GM19455 (cell line): ENCODE measurements at regions not wholly inside any gene's neighbourhood (a gene's known extent, or its start where the extent isn't known, plus 50 kb on each side); places are given as distances from the start of the nearest gene placed in this dataset.
"Not testable (repeated sequence)": the region's sequence is repeated elsewhere in the genome, so short reads cannot be mapped to it uniquely, and the experiment has no call there.

ENCODE experiments used
- ATAC-seq: cut with Tn5 transposase; IDR thresholded peaks from one replicate; pipeline ENCODE4 v1.9.1; 2021; ENCODE audit not compliant: unreplicated experiment

DNA sequence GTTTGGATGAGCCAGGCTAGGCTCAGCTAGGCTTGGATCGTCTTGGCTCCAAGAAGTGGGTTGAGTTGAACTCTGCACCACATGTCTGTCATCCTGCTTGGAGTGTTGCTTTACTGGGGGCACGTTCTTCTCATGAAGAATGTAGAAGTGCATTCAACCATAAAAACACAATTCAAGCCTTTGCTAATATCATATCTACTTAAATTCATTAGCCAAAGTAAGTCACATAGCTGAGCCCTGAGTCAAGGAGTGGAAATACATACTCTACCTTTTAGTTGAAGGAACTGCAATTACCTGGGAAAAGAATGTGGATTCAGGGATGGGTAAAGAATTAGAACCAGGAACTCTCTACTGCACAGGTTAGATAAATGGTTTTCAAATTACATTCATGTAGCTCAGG, 360.4 kb upstream of the KCNH7 start:
- no peak for ATAC-seq

DNA sequence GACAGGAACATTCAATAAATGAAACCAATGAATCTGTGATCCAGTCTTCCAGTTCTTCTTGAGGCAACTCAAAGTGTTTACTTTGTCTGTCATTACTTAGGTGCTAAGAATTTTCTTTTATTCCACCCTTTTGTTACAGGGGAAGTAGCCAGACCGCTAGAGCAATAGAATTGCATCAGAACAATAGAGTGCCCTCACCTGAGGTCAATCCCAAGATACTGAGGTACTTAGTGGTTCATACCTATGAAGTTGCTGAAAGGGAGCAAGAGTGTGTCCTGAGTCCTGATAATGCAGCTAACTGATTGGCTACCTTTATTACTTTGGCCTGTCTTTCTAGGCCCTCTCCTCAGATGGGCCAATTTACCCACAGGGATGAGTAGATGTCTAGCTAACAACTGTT, 359.4 kb upstream of the KCNH7 start:
- no peak for ATAC-seq

DNA sequence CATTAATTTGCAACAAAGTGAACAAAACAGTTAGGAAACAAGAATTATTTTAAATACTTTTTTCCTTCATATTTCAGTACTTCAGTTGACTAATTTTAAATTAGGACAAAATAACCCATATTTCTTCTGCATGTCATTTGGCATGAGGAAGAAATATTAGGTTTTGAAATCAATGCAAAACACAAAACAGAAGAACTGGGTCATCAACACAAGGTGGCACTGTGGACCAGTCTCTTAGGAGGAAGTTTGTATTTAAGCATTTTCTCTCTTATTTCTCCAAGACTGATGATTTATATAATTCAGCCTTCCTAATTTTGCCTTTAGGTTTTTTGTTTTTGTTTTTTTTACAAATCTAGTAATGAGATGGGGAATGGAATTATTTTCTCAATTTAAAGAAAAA, 352.8 kb upstream of the KCNH7 start:
- ATAC-seq, result peak; percentile 50

DNA sequence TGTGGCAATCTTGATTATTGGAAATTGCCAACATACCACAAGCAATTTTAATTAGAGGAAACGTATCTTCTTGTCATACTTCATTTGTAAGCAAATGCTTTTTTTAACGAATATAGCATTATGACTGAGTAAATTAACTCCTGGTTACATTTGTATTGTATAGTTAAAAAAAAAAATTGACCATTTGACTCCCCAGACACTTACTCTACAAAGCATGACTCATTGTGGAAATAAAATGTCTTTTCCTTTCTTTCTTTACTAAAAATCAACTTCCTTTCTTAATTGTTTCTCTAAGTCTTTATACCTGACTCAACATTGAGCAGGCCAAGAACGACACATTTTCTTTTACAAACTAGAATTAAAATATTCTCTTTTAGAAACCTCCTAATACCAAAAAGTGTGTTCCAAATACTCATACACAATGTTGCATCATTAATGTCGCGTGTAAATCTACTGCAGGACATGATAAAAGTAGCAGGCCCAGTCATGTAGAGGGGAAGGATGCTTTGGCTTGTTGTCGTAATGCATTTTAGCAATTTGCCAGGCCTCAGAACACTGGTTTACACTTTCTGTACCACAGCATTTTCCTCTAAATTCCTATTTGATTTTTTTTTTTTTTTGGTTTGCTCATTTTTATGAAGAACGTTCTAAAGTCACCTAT, 349.6 kb upstream of the KCNH7 start:
- no peak for ATAC-seq

DNA sequence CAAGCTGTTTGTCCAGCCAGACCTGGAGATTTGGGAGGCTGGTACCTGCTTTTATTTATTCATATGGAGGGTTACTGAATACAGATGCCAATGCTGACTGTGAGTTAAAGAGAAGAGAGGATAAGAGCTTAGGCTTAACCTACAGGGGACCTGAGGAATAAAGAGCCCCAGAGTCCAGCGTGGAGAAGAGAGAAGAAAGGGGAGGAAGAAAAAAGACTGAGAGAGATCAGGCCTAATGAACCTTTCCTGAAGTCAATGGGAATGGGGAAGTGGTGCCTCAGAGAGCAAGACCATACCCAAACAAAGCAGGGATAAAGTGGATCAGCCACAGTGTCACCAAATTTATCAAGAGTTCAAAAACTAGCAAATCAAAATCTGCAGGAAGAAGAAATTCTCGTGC, 348.6 kb upstream of the KCNH7 start:
- no peak for ATAC-seq

DNA sequence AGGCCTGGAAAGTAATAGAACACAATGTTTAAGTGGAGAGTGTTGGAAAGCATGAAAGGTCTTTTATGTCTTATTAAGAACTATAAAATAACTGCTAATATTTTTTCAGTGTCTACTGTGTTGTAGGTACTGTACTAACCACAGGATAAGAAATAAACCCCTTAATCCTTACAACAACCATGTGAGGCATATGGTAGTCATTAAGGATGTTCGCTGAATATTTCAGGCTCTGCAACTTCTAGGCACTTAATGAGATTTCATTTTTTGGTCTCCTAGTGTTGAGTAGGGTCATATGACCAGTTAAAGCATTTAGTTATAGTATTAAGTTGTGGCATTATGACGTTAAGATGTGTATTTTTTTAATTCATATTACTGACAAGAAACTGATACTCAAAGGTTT, 346.6 kb upstream of the KCNH7 start:
- no peak for ATAC-seq

DNA sequence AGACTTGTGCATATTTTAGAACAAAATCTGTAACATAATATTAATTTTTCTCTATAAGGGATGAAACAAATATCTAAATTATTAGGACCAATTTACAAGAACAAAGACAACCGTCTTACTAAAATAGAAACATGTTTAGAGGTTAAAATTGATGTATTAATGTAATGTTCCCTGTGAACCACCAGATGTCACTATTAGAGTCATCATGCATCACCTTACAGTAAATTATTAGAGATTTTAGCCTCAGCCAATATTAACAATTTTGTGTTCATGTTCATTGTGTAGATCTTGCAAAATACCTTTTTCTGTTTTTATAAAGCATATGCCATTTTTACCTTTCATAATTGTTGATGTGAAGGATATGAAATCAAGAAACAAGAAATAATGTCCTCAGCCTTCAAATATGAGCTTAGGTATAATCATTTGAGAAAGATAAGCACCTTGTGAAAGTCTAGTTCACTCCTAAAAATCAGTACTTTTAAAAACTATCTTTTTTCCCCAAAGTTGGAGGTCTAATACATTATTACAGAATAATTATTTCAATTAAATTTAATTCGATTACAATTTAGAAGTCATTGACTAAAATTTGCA, 344.3 kb upstream of the KCNH7 start:
- peak; percentile 81 for ATAC-seq

DNA sequence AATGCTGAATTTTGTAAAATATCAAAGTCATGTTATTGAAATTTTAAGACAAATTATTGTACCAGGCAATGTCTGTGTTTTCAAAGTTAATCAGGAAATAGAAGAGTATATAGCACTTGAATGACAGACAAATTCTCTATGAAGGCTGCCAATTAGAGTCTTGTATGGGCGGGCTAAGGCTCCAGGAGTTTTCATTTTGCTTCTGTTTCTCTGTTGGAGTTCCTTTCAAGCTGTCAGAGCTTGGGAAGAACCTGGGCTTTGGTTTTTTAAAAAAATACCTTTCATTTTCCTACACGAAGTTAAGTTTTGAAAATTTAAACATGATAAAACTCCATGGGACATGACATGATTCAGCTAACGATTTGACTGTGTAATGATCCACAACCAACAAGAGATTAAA, 339.0 kb upstream of the KCNH7 start:
- ATAC-seq, result no peak

DNA sequence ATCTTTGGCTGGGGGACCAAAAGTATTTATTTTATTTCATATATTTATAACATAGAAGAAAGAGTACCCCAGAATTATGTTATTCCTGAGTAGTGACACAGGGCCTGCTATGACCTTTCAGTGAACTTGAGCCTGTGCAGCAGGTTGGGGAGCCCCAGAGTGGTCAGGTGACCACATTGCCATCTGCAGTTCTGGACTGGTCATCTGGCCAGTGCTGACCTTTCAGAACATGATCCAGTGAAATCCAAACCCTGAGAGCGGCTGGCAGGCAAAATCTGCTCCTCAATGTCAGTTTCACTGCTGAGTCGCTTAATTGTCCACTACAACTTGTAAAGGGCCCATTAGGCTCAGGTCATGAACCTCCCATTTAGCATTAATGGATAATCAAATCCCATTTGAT, 336.7 kb upstream of the KCNH7 start:
- ATAC-seq, result no peak

DNA sequence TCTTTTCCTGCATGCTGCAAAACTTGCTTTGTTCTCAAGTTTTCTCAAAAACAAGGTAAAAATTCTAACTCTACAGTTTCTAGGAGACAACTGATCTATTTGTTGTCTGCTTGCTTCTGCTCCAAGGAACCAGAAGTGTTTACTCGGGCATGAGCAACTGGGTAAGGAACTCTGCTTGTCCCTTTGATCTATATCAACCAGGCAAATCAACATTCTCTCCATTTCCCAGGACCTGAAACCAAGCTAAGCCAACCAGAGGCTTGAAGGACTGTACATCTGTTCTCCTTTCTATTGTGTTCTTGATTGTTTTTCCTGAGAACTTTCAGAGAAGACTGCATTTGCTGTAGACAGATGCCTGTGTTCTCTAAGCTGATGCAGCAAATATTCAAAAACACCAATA, 335.0 kb upstream of the KCNH7 start:
- no peak for ATAC-seq

DNA sequence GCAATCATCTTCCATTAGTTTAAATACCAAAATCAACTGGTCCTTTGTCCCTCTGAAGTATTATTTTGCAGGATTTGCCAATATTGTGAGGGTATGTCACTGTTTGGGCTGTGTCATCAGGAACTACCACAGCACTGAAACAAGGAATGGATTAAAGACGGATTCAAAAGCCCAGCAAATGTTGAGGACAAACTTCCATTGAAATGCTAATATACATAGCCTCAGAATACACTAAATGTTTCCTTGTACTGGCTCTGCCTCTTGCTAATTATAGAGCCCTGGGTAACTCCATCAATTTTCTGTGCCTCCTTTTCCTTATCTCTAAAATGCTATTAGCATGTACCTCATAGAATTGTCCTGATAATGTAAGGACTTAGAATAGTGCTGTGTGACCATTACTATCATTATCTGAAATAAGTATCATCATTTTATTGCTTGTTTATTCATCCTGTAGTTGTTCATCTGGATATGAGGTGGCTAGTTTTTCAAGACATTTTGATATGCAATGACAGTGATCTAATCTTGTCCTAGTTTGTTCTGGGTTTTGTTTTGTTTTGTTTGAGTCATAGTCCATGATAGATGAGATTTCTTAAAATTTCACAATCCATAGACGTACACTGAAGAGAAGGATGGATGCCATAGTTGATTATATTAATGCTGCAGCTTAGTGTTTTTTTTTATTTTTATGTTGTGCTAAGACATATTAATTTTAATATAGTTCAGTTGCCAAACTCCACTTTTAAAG, 333.4 kb upstream of the KCNH7 start:
- ATAC-seq, result no peak

DNA sequence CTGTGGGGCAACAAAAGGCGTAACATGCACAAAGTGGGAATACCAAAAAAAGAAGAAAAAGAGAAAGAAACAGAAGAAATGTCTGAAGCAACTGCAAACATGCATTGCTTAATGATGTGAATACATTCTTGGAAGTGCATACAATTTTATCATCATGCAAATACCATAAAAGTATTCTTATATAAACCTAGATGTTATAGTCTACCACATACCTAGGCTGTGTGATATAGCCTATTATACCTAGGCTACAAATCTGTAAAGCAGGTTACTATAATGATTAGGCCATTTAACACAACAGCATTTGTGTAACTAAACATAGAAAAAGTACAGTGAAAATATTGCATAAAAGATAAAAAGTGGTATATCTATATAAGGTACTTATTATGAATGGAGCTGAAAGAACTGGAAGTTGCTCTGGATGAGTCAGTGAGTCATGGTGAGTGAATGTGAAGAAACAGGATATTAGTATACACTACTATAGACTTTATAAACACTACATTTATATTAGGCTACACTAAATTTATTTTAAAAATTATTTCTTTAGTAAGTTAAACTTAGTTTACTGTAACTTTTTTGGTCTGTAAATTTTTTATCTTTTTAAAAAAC, 319.4 kb upstream of the KCNH7 start:
- no peak for ATAC-seq

DNA sequence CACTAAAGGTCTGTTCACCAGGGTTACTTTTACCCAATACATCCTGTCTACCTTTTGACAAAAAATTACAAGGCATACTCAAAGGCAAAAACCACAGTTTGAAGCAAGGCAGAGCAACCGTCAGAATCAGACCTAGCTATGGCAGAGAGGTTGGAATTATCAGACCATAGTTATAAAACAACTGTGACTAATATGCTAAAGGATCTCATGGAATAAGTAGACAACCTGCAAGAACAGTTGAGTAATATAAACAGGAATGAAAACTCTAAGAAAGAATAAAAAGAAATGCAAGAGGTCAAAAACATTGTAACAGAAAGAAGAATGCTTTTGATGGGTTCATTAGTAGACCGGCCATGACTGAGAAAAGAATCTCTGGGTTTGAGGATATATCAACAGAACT, 318.8 kb upstream of the KCNH7 start:
- no peak for ATAC-seq

DNA sequence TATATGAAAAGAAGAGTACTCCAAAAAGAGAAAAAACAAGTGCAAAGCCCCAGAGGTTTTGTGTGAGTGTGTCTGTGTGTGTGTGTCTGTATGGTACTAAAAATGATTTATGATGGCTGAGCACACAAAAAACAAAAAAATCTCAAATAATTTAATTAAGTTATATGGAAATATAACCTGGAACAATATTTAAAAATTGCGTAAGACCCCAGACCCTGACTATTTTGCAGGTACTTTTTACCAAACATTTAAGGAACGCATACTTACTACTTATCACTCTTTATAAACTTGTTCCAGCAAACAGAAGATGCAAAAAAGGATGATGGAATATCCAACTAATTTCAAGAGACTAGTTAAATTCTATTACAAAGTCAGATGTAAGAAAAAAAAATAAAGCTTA, 317.4 kb upstream of the KCNH7 start:
- no peak for ATAC-seq

DNA sequence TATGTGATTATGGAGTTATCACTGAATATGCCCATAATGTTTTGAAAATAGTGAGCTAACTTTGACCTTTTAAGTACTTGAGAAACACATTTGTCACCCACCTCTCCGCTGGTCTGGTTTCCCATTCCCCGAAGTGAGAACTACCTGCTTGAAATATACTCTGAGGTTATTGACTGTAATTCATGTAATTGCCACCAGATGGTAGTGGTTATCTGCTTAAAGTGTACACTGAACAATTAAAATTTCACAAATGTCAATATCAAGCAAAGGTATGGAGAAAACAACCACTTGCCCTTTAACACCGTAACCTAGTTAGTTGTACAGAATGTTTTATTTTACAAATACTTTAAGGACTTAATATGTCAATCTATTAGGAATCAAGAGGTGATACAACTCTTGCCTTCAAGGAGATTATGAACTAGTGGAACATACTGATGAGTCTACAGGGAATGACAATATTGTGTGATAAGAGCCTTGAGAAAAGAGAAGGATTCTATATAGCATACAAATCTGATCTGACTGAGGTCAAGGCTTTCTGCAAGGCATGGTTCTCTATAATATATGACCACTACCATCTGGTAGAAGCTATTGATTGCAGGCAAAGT, 316.8 kb upstream of the KCNH7 start:
- peak; percentile 91 for ATAC-seq

DNA sequence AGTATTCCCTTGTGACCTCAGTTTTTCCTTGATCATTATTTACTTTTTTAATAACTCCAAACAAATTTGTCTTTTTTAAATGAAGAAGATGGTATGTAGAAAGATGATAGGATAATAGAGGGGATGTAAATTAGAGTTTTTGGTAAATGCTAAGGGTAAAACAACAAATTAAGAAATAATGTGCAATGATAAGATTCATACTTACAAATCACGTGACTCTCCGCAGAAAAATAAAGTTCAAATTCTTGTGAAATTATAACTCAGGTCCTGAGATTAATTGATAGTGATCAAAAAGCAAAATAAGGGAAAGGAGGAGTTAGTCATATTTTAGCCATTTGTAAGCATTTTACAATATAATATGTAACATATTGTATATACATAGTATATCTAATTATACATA, 304.1 kb upstream of the KCNH7 start:
- ATAC-seq, result no peak

DNA sequence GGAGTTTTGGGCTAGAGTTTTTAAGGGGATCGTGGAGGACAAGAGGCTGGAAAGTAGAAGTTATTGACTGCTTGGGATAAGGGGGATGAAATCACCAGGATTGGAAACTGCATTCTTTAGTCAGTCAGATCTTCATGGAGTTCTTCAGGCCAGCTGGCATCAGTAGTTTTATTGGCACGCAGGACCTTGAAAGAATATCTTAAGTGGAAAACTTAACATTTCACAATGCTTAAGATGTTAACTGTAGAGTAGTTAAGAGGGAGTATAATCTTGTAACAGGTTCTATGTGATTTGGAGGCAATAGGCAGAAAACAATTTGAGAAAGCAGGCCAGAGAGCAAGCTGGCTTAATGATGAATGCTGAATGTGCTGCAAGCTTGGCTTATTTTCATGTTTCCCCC, 300.4 kb upstream of the KCNH7 start:
- no peak for ATAC-seq

DNA sequence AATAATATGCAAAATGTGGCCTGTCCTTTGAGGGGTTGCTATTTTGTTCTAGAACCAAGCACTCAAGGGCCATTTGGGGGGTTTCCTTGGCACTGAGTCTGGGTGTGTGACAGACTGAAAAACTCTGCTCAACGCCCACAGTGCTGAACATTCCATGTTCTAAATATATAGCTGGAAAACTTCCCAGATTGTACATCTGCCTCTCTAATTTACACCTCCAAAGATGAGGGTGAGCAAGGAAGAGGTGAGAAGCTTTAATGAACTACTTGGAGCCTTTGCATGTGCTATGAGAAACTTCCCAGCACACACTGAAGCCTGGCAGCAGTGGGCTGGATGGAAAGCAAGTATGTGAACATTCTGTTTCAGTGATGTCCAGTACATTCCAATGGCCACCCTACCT, 296.7 kb upstream of the KCNH7 start:
- ATAC-seq, result no peak

DNA sequence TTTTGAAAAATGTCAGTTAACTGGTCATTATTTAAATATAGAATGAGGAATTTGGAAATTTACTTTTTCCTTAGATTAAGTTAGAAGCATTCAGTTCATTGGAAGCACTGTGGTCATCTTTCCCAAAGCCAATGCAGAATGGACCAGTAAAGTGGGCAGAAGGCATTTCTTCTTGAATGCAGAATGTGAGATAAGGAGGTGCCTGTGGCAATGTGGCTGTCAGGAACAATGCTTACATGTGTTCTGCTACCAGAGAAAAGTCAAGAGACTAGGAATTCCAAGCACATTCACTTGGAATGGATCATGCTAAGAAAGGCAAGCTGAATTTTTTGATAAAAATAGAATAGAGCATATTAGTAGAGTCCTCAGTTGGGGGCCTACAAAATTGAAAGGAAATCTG, 295.0 kb upstream of the KCNH7 start:
- ATAC-seq, result no peak

DNA sequence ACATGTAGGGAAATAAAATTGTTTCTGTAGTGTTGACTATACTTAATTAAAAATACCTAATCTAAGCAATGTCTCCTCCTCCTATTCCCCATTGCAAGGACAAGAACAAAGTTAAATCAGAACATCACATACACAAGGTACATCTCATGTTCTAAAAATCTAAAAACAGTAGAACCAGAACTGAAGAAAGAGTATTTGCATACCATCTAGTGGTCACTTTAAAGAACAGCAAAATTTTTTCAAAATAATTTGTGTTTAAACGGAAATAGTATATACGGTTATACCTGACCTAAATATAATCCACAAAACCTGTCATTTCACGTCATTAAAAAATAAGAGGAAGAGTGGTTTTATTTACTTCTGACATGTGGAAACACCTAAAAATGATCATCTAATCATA, 294.3 kb upstream of the KCNH7 start:
- no peak for ATAC-seq

DNA sequence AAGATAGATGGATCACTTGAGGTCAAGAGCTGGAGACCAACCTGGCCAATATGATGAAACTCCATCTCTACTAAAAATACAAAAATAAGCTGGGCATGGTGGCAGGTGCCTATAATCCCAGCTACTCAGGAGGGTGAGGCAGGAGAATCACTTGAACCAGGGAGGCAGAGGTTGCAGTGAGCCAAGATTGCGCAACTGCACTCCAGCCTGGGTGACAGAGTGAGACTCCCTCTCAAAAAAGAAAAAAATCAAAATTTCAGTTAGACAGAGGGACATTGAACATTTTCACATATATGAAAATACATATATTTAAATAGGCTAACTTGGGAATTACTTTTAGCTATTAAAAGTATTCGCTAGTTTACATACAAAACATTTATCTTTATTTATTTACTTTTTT, 293.6 kb upstream of the KCNH7 start:
- not testable (repeated sequence) for ATAC-seq

DNA sequence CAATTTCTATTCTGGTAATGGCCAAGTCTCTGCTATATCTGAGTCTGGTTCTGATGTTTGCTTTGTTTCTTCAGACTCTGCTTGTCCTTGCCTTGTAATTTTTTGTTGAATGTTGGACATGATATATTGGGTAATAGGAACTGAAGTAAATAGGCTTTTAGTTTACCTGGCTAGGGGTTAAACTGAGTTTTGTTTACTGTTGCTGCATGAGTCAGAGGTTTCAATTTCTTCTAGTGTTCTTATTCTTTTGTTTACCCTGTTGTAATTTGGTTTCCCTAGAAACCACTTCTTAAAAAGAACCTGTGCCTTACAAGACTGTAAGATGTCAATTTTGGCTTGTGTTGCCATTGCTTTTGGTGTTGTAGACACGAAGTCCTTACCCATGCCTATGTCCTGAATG, 285.0 kb upstream of the KCNH7 start:
- no peak for ATAC-seq
